Right ventricle myocardium superior (tissue), 1 donor: ENCODE measurements at regions not wholly inside any gene's neighbourhood (a gene's known extent, or its start where the extent isn't known, plus 50 kb on each side); places are given as distances from the start of the nearest gene placed in this dataset.

Source experiments
- ATAC-seq: fragments of 200-7000 bp; cut with Tn5 transposase; one replicate; pipeline ENCODE4 v1.9.1; 2020; ENCODE audit warnings: mild to moderate bottlenecking; ENCODE audit not compliant: poor library complexity
- DNase-seq: peaks from one replicate; pipeline ENCODE4 v3.0.0-alpha.2; 2020
- intact Hi-C: fragments of 100-400 bp; cut with DNase I; formaldehyde crosslinking; loops from one replicate; pipeline ENCODE4 v1.11.2; 2022
- donor health status: DM: no; HTN: yes; CAD: no; lungs with severe emphysema.

GRCh38 chr16:5415123-5415522 is 317.5 kb upstream of the EEF2KMT start:
- no peak for ATAC-seq
- intact Hi-C loops, result no loop called here

GRCh38 chr16:5412731-5413130 is 315.1 kb upstream of the EEF2KMT start:
- intact Hi-C loops, result no loop called here
- ATAC-seq (no peak), DNase-seq (no peak)

More at GRCh38 chr16:5415123-5415522, 317.5 kb upstream of the EEF2KMT start:
- no peak for DNase-seq

- DNase-seq (no peak), ATAC-seq (no peak)
- intact Hi-C loops, result no loop called here
Measured at GRCh38 chr16:5398203-5398602, 300.6 kb upstream of the EEF2KMT start.

GRCh38 chr16:5396880-5397279 is 299.3 kb upstream of the EEF2KMT start:
- intact Hi-C loops, result no loop called here
- DNase-seq (no peak), ATAC-seq (no peak)

GRCh38 chr16:5393070-5393469 is 295.5 kb upstream of the EEF2KMT start:
- intact Hi-C loops, result no loop called here
- no peak for DNase-seq
- ATAC-seq, result no peak

GRCh38 chr16:5386989-5387388 is 289.4 kb upstream of the EEF2KMT start:
- no peak for DNase-seq
- ATAC-seq, result no peak
- intact Hi-C loops, result no loop called here

- intact Hi-C loops, result no loop called here
- DNase-seq, result no peak
- no peak for ATAC-seq
Measured at GRCh38 chr16:5385811-5386210, 288.2 kb upstream of the EEF2KMT start.

GRCh38 chr16:5385115-5385514 is 287.5 kb upstream of the EEF2KMT start:
- DNase-seq (no peak), ATAC-seq (no peak)
- intact Hi-C loops, result no loop called here

GRCh38 chr16:5383737-5384136 is 286.1 kb upstream of the EEF2KMT start:
- no peak for ATAC-seq
- no peak for DNase-seq
- intact Hi-C loops, result no loop called here

GRCh38 chr16:5382484-5382883 is 284.9 kb upstream of the EEF2KMT start:
- intact Hi-C loops, result no loop called here
- ATAC-seq (no peak), DNase-seq (no peak)

GRCh38 chr16:5381481-5381880 is 283.9 kb upstream of the EEF2KMT start:
- intact Hi-C loops, result no loop called here
- DNase-seq (no peak), ATAC-seq (no peak)

GRCh38 chr16:5379954-5380353 is 282.4 kb upstream of the EEF2KMT start:
- ATAC-seq, result no peak
- no peak for DNase-seq
- intact Hi-C loops, result no loop called here

- no peak for DNase-seq
- intact Hi-C loops, result no loop called here
- ATAC-seq, result no peak
Measured at GRCh38 chr16:5378531-5378930, 280.9 kb upstream of the EEF2KMT start.

- DNase-seq (no peak), ATAC-seq (no peak)
- intact Hi-C loops, result no loop called here
Measured at GRCh38 chr16:5377280-5377898, 279.8 kb upstream of the EEF2KMT start.

GRCh38 chr16:5374184-5374583 is 276.6 kb upstream of the EEF2KMT start:
- intact Hi-C loops, result no loop called here
- no peak for DNase-seq
- no peak for ATAC-seq

- intact Hi-C loops, result no loop called here
- ATAC-seq (no peak), DNase-seq (no peak)
Measured at GRCh38 chr16:5367951-5368350, 270.4 kb upstream of the EEF2KMT start.

GRCh38 chr16:5366126-5366525 is 268.5 kb upstream of the EEF2KMT start:
- intact Hi-C loops, result no loop called here
- DNase-seq (no peak), ATAC-seq (no peak)

- ATAC-seq (no peak), DNase-seq (no peak)
- intact Hi-C loops, result no loop called here
Measured at GRCh38 chr16:5364186-5364585, 266.6 kb upstream of the EEF2KMT start.

GRCh38 chr16:5361322-5361721 is 263.7 kb upstream of the EEF2KMT start:
- ATAC-seq (no peak), DNase-seq (no peak)
- intact Hi-C loops, result no loop called here

GRCh38 chr16:5354645-5355044 is 257.1 kb upstream of the EEF2KMT start:
- DNase-seq, result no peak
- intact Hi-C loops, result no loop called here
- no peak for ATAC-seq
